Left hindlimb (tissue), 1 donor: ENCODE measurements at regions not wholly inside any gene's neighbourhood (a gene's known extent, or its start where the extent isn't known, plus 50 kb on each side); places are given as distances from the start of the nearest gene placed in this dataset.
"Not testable (repeated sequence)": the region's sequence is repeated elsewhere in the genome, so short reads cannot be mapped to it uniquely, and the experiment has no call there.

Experiments
- DNase-seq: peaks from one replicate; pipeline ENCODE4 v3.0.0-alpha.2; 2018

DNA sequence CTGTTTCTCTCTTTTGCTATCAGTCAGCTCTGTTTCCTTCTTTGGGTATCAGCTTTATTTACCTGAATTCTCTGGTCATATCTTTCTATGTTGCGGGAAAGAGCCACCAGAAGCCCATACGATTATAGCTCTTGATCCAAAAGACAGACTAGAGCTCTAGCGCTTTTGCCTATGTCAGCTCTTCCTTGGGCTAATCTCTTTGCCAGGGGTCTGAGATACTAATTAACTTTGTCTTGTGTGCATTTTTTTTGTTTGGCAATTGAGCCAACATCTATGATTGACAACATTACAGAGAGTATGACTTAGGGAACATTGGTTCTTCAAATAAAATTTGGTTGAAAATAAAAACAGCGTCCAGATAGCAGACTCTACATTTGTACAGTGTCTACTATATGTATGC is 603.0 kb downstream of the KCTD16 start:
- no peak for DNase-seq

DNA sequence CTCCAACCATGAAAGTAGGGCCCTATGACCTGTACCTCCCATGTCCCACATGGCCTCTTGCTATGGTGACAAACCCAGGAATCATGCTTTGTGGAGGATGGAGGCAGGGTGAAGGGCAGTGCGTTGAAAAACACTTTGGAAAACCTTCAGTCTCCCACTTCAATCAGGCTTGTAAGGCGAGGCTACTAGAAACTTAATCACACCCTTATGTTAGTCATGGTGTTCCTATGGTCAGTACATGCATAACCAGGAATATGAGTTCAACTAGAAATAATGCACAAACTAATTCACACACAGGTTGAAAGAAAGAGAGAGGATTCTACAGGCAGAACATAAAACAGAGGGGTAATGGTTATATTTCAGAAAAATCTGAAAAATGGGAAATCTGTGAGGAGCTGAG is 601.1 kb downstream of the KCTD16 start:
- no peak for DNase-seq

DNA sequence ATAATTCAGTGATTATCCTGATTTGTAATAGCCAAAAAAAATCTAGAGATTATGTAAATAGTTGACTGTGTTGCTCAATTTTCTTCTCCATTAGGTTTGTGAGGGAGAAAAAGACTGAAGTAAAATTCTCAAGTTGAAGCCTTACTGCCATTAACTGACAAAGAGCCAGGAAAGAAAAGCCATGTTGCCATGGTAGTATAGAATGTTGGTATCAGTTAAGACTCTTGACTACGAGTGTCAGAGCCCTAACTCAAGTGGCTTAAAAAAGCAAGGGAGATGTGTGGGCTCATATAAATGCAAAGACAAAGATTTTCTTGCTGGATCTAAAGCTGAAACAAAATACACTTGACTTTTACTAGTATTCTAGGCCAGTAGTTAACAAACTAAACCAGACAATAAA is 571.7 kb downstream of the KCTD16 start:
- DNase-seq: no peak

DNA sequence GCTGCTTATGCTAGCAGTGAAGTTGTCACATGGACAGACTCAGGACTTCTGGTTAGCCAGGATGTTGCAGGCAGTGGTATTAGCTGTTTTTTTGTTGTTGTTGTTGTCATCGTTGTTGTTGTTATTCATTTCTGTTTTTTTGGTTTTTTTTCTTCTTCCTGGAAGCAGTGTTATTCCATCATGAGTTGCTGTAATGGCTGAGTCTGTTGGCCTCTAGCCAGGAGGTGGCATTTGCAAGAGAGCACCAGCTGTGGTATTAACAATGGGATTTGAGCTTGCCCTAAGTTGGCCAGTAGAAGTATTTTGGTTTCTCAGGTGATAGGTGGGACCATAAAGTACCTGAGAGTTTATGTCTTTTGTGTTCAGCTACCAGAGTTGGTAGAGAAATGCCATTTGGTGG is 561.1 kb downstream of the KCTD16 start:
- DNase-seq: no peak

DNA sequence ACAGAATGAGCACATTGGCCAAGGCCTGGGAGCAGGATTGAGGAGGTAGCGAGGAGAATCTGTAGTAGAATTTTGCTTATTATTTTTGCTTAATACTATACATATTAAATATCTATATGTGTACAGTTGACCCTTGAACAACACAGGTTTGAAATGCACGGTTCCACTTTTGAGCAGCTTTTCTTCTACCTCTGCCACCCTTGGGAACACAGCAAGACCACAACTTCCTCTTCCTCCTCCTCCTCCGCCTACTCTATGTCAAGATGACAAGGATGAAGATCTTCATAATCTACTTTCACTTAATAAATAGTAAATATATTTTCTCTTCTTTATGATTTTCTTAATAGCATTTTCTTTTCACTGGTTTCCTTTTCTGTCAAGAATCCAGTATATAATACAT is 541.4 kb downstream of the KCTD16 start:
- no peak for DNase-seq

DNA sequence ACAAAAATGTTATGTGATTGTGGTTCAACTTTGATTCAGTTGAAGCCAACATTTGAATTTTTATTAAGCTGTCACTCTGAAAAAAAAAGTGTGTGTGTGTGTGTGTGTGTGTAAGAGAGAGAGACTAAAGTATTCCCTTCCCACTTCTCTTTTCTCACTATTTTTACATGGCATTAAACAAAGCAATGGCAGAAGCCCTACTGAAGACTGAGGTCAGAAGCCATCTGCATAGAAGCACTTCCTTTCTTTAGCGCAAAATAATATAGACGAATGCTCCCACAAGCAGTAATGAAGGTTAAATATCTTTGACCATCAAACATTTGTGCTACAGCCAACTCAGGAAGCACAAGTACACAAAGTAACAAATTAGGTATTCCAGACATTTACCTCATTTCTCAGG is 540.5 kb downstream of the KCTD16 start:
- DNase-seq: no peak

DNA sequence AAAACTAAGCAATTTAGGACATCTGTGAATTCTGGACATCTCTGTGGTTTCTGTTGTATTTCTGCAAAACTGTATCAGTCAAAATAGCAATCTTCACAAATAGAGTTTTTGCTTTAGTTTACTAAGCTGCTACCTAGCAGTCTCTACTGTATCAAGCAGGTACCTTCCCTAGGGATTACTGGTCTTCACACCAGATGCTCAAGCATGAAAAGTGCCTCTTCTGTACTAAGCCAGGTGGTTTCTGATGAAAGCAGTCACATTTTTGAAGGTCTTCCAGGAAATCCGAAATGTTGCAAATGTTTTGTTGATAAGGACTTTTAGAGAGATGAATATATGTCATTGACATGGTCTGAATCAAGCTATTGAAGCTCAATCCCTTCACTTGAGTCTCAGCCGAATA is 540.0 kb downstream of the KCTD16 start:
- DNase-seq: no peak

DNA sequence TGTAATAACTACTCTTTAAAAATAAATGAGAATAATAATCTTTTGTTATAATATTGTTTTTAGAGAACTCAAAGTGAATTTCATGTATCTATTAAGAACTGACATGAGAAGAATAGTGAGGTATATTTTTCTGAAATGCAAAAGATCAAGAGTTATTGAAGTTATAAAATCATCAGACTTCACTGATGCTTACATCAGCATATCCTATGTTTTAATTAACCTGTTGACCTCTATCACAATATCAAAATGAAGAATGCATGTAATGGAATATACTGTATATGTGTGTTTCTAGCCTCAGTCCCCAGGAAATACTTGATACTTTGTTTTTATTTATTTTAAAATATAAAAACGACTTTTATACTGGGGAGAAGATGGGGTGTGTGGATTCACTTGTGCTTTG is 533.1 kb downstream of the KCTD16 start:
- DNase-seq: no peak

DNA sequence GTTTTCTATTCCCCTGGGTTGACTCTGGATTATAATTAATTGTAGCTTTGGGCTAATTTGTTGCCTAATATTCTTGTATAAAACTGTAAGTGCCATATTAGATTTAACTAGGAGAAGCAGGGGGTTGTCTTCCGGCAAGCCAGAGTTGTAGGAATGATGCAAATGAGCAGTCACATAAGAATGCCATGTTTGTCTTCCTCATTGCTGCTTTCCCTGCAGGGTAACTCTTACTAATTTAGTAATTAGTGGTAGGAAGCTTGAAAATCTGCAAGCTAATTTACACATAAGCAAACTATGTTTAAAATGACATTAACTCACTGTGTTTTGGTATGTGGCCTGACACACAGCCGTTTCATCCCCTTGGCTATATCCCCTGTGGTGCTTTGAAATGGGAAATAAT is 527.8 kb downstream of the KCTD16 start:
- DNase-seq: no peak

DNA sequence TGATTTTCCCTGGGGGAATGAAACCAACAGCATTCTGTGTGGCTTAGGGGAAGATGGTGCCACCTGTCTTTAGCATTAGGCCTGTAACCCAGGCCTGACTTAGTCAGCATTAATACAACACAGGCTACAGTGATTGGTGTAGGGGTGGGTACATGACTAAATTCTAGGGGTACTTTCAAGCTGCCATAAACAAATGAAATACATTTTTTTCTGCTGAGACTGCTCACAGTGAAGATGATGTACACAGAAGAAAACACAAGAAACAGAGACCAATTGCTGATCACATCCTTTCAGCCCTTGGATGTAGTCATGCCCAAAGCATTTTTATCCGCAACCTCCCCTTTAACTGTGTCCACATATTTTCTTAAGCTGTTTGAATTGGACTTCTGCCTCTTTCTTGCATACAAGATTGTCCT is 527.2 kb downstream of the KCTD16 start:
- no peak for DNase-seq

DNA sequence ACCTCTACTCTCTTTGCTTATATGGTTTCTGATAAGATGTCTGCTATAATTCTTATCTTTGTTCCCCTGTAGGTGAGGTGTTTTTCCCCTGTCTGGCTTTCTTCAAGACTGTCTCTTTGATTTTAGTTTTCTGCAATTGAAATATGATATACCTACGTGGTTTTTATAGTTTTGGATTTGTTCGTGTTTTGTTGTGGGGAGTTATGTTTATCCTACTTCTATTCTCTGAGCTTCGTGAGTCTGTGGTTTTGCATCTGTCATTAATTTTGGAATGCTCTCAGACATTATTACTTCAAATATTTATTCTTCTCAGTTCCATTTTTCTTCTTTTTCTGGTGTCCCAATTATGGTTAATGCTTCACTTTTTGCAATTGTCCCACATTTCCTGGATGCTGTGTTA is 521.3 kb downstream of the KCTD16 start:
- DNase-seq: no peak

DNA sequence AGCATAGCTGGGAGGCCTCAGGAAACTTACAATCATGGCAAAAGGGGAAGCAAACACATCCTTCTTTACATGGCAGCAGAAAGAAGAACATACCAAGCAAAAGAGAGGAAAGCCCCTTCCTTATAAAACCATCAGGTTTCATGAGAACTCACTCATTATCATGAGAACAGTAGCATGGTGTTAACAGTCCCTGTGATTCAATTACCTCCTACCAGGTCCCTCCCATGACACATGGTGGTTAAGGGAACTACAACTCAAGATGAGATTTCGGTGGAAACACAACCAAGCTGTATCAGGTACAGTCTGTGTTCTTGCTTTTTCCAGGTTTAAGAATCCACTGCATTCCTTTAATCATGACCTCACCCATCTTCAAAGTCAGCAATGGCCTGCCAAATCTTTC is 514.2 kb downstream of the KCTD16 start:
- no peak for DNase-seq

DNA sequence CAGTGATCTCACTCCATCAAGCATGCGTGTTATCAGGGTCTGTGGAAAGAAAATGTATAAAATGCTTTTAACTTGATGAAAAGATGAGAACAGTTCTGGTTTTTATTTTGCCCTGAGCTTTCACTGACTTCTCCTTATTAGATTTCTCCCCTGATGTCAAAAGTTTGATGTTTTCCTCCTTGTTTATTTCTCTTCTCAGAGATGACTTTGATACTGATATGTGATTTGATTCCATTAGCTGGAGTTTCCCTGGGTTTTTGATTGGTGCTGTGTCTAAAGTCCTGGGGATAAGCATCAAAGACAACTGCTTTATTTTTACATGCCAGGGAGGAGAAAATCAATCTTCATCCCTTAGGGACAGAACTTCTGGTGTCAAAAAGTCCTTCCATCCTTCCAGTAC is 510.0 kb downstream of the KCTD16 start:
- DNase-seq: no peak

DNA sequence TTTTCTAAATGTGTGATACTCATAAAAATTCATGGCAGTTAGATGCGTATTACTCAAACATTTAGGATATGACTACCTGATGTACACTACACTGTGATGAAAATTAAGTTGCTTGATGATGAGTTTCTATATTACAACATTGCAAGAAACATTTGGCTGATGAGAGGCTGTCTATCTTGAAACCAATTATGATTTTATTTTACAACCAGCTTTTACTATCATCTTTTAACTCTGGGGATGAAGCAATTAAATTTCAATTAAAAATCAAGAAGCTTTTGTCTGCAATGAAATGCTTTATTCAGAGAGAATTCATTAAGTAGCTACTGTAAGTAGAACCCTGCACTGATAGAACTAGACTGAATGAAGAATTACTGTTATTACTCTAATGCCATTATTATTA is 500.4 kb downstream of the KCTD16 start:
- DNase-seq: no peak

DNA sequence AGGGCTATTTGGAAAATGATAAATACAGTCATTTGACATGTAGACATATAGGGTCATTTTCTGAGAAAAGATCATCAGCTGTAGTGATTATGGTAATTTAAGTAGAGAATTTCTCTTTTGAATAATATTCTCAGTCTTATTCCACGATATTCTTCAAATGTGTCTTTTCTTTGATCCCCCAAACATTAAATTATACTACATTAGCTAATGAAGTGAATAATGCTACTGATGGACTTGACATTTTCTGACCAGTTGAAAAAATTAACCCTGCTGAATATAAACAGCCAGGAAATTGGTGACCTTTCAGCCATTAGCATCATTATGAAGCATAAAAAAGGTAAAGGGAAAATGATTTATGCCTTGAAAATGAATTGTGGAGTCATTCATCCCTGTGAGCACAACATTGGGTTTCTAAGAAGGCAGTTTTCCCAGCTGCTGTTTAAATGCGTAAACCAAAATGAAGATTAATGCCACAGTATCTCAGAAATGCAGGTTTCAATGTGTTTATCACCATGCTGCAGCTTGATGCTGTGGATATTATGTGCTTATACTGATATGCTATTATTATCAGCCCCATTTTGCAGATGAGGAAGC is 489.1 kb downstream of the KCTD16 start:
- DNase-seq: no peak

DNA sequence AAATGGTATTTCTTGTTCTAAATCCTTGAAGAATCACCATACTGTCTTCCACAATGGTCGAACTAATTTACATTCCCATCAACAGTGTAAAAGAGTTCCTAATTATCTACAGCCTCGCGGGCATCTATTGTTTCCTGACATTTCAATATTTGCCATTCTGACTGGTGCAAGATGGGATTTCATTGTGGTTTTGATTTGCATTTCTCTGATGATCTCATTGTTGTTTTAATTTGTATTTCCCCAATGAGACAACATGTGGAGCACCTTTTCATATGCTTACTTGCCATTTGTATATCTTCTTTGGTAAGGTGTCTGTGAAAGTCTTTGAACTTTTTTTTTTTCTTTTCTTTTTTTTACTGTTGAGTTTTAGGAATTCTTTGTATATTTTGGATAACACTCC is 473.6 kb downstream of the KCTD16 start:
- DNase-seq: no peak

DNA sequence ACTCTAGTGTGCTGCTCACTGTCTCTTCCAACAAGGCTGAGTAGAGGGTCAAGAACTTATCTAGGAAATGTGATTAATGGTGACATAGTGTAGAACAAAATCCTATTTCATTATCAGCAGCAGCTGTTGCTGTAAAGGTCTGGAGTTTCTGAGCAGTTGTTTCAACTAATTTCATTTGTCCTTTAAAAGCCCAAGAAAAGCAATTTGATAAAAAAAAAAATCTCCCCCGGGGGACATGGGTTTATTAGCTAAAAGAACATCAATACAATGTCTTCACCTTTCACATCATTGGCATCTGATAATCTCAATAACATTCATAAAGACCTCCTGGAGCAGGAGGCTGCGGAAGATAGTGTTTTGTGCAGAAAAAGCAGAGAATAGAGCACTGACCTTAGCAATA is 468.1 kb downstream of the KCTD16 start:
- DNase-seq: no peak

DNA sequence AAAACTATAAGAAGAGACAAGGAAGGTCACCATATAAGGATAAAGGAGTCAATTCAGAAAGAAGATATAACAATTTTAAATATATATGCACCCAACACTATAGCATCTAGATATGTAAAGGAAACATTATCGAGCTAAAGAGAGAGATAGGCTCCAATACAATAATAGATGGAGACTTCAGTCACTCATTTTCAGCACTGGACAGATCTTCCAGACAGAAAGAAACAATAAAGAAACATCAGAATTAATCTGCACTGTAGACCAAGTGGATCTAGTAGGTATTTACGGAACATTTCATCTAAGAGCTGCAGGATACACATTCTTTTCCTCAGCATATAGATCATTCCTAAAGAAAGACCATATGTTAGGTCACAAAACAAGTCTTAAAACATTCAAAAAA is 463.5 kb downstream of the KCTD16 start:
- DNase-seq: no peak

DNA sequence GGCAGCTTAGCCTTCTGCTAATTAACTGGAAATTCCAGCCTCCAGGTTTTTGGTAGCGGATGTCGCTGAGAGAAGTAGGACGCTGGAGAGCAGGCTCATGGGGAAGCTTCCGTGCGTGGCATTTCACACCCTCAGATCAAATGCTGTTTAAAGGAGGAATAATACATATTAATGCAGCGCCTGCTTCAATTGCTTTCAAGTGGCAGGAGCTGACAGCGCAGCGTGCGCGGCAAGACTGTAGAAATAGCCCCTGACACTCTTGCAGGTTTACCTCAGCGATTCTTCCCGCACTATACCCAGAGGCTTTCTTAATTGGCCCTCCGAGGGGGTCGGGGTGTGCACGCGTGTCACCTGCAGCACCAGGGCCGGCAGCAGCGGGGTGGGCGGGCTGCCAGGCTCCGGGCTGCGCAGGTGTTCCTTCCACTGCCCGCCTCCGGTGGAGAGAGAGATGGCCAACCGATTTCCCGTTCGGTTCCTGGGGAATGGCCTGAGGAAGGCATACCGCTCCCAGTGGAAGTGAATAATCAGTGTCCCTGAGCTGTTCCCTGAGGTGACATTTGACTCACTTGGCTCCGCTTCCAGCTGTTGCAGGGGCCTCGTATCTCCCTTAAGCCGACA is 427.9 kb downstream of the KCTD16 start:
- peak; percentile 27 for DNase-seq

DNA sequence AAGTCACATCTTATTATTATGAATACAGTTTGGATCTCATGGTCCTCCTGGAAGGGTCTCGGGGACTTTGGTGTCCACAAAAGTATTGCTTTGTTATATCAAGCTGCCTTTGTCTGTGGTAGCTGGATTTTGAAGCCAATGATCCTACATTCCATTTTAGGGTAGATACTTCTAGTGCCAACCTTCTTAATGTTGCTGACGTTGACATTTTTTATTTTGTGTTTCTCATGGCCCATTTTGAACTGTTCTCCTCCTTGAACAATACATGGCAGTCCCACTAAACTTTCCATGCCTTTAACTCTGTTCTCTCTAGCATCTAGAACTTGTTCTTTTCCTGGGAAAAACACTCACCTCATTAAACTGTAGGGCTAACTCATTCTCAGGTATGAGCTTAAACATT is 425.8 kb downstream of the KCTD16 start:
- no peak for DNase-seq

DNA sequence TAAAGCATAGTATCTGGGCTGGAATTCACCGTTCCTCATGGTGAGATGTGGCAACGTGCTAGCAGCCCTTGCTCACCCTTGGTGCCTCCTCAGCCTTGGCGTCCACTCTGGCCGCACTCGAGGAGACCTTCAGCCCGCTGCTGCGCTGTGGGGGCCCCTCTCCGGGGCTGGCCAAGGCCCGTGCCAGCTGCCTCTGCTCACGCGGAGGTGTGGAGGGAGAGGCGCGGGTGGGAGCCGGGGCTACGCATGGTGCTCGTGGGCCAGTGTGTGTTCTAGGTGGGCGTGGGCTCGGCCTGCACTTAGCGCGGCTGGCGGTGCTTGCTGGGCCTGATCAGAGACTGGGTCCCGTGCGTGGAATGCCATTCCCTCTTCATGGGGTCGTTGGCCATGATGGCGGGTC is 424.2 kb downstream of the KCTD16 start:
- DNase-seq: no peak

DNA sequence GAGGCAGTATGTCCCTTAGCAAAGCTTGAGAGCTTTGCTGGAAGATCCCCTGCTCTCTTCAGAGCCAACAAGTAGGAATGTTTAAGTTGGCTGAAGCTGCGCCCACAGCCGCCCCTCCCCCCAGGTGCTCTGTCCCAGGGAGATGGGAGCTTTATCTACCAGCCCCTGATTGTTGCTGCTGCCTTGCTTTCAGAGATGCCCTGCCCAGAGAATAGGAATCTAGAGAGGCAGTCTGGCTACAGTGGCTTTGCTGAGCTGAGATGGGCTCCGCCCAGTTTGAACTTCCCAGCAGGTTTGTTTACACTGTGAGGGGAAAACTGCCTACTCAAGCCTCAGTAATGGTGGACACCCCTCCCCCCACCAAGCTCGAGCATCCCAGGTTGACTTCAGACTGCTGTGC is 423.6 kb downstream of the KCTD16 start:
- not testable (repeated sequence) for DNase-seq

DNA sequence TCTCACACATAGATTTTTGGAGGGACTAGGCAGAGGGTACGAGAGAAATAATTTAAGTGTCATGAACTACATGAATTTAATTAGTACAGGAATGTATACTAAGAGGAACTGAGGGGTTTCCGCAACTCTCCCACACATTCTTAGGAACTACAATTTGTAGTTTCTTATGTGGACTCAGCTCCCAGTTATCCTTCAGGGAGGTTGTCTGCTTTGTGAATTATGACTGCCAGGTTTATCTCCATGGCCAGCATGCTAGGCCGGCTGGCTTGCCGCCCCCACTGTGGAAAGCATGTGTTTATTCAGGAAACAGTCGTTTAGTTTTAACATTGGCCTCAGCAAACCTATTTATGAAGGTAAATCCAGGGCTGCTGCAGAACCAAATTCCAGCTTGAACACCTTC is 415.0 kb downstream of the KCTD16 start:
- peak; percentile 38 for DNase-seq

DNA sequence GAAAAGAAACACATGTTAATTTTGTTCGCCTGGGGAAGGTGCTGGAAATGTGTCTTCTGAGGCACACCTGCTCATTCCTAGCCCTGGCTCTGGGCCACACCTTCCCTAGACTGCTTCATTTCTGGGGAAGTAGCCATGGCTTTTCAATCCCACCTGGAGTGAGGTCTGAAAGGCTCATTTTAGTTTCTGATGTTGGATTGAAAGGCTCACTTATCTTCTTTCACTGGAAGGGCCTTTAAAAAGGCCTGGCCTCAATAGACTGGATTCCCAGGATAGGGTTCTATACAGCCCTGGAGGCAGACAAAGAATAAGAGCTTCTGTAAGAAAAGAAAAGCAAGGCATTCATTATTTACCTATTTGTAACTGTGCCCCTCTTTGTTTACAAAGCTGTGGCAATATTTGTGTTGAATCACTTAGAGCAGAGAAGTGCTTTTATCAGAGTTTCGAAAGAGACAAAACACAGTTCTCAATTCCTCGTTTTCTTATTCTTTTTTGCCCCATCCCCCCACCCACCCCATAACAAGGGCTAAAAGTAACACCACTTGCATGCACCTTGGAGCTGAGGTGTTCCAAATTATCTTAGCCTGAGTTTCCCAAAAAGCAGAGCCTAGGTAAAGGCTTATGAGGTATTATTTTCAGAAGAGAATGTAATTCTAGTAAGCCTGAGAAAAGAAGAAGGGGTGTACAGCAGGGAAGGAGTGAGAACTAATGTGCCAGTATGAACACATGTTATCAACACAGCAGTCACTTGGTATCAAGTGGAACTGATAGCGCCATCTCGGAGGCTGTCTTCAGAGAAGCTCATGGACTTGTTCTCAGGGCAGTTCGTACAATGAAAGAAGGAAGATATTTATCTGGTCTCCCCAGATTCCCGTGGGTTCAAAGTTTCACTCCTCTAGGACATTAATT is 413.1 kb downstream of the KCTD16 start:
- DNase-seq: no peak
